COLO829 (cell line): ENCODE measurements at regions not wholly inside any gene's neighbourhood (a gene's known extent, or its start where the extent isn't known, plus 50 kb on each side); places are given as distances from the start of the nearest gene placed in this dataset.
"Not testable (repeated sequence)": the region's sequence is repeated elsewhere in the genome, so short reads cannot be mapped to it uniquely, and the experiment has no call there.

Source experiments
- DNase-seq: peaks from one replicate; pipeline ENCODE4 v3.0.0; 2012; ENCODE audit warnings: low spot score

DNA sequence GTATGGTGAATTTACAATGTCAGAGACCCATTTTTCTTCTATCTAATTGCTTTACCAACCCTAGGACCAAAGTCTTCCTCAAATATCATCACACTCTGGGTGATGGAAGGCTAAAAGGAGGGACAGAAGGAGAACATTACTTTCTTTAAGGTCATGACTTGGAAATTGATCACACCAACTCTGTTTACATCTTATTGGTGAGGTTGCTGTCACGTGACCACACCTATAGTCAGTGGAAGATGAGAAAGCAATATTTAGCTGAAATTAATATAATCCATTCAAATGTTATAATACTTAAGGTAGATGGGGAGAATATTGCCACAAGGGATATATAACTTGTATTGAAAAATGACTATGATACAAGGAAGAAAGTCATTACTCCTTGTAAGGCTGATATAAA lies 183.6 kb upstream of the SMIM30 start:
- no peak for DNase-seq

DNA sequence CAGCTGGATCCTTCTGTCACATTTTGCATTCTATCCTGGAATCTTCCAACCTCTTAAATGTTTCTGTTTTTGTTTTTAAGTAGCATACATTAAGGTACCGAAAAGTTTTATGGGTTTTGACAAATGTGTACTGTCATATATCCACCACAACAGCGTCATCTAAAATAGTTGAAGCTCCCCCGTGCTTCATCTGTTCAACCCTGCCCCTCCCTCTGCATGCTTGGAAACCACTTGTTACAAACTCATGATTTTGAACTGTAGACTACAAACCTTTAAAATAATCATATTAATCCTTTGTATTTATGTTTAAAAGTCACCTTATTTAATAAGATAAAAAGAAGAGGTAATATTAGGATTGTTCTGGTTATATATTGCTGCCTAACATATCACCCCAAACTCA lies 182.8 kb upstream of the SMIM30 start:
- no peak for DNase-seq

DNA sequence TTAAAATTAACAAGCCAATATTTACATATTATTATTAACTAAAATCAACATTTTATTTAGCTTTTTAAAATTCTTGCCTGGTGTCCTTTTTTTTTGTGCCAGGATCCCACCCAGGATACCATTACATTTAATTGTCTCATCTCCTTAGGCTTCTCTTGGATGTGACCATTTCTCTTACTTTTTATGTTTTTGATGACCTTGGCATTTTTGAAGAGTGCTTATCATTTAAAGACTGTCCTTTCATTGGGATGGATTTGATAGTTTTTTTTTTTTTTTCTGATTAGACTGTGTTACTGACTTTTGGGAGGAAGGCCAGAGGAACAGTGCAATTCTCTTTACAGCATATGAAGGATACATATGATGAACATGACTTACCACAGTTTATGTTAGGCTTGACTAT lies 181.4 kb upstream of the SMIM30 start:
- DNase-seq, result no peak

DNA sequence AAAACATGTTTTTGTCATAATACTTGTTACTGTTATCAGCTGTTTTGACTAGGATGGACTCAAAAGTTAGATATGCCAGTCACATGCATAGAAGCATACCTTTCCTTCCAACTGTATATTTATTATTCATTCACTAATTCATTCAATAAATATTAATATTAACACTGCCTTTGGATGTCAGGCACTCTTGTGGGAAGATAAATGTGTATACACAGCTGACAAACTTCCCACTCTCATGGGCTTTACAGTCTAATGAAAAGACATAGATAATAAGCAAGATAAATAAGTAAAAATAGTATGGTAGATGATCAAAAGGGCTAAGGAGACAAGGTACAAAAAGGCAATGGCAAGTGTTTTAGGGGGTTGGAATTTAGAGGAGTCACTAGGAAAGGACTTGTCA lies 180.1 kb upstream of the SMIM30 start:
- DNase-seq, result no peak

DNA sequence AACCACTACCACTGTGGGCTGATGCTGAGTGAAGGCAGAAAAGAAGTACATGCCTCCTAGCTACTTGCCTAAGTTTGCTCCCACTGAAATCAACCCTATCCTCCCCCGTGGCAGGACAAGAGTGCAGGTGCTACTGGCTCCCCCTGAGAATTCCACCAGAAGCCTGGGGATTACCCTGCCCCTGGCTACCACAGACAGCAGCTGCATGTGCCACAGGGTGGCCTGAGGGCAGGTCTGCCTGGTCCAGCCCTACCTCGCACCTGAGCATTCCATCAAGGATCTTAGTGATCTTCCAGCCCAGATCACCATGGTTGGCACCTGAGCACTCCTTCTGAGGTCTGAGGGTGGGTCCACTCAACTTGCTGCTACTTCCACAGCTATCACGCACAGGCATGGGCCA lies 176.4 kb upstream of the SMIM30 start:
- DNase-seq, result no peak

DNA sequence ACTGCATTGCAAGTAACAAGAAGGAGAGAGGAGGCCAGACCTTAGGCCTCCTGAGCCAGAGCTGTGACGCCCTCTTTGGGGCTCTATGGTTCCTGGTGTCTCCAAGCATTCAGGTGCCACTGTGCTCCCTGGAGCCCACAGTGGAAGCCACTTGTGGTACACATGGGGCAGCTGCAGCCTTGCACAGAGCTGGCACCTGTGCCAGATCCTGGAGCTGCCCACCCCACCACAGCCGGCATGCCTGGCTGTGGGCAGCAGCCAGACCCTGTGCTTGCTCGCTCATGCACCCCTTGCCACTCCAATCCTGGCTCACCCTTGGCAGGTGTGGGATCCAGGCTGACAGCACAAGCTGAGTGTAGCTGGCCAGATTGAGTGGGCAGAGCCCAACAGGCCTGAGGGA lies 173.8 kb upstream of the SMIM30 start:
- no peak for DNase-seq

DNA sequence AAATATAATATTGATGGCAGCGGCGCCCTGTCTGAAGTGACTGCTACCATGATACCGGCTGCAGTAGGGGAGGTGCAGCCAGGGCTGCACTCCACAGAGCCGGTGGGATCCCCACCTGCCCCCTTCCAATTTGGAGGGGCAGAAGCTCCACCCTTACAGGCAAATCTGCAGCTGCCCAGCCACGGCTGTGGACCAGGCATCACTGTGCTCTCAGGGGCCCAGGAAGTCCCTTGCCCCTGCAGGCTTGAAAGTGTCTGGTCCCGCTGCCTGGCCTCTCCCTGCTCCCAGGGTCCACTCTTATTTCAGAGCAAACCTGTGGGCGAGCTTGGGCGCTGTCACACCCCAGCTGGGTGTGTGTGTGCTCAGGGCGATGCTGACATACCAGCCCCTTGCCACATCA lies 172.7 kb upstream of the SMIM30 start:
- no peak for DNase-seq

DNA sequence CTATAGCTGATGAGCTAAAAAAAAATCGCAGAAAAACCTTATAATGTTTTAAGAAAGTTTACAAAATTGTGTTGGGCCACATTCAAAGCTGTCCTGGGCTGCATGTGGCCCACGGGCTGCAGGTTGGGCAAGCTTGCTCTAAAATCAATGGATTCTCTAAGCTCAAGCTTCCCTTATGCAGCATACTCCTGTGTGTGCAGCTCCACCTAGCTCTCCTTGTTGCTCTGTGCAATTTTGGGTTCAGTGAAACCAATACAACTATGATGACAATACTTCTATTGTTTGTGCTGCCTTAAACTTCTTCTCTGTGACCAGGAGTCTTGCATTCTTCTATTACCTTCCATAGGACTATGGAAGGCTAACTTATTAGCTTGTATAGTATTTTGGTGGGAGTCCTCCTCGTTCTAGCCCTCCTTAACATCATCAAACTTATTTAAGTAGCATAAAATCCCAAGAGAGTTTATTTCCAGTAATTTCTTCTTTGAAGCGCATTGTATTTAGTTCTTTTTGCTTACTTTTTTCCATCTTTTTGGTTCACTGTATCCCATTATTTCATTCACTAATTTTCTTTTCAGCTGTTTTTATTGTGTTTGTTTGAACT lies 170.9 kb upstream of the SMIM30 start:
- DNase-seq, result peak; percentile 60

DNA sequence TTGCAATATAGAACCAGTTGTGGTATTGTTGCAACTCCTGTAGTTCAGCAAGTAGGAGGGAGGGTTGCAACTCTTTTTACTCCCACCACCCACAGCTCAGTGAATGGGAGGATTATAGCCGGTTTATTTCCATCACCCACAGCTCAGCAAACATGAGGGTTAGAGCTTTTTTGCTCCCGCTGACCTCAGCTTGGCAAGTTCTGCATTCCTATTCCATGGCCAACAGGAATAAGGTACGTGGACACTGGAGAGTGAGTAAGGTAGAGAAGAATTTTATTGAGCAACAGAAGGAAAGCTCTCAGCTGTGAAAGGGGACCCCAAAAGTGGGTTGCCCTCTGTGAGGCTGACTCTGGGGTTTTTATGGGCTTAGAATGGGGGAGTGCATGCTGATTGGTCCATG lies 167.1 kb upstream of the SMIM30 start:
- DNase-seq, result no peak

DNA sequence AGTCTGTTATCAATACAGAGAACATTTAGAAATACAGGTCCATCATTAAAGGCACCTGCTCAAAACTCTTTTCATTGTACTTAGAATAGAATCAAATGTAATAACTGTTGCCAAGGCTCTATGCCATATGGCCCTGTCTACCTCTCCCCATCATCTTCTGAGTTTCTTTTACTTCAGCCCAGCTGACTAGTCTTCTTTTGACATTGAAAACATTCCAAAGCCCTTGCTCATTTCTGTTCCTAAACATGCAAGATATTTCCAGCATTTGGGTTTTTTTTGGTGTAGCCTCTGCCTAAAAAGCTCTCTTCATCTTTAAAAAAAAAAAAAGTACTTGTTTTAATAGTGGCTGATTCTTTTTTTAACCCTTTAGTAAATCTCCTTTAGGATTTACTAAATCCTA lies 165.5 kb upstream of the SMIM30 start:
- no peak for DNase-seq

DNA sequence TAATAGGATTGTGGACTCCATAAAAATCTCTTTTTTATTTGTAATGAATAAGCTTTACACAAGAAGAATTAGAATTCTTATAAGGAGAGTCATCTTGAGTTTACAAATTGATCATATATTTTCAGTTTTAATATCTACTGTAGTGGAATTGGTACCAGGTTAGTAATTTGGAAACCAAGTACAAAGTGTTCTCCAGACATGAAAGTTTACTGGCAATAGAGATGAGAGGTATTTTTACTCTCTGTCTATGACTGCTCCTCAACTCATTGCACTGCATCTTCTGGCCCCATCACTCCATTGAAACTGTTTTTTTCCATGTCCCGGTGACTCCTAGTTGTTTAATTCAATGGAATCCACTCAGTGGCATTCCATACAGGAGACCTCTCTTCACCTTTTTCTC lies 164.5 kb upstream of the SMIM30 start:
- no peak for DNase-seq

DNA sequence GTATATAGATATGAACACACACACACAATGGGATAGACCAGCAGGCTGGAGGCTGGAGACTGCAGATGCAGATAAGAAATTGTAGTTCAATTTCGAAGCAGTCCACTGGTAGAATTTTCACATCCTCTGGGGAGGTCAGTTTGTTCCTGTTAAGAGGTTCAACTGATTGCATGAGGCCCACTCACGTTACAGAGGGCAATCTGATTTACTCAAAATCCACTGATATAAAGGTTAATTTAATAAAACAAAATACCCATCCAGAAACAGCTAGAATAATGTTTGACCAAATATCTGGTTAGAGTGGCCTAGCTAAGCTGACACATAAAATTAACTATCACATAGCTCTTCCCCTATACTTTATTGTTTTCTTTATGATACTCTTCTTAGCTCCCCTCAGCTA lies 162.9 kb upstream of the SMIM30 start:
- DNase-seq, result no peak

DNA sequence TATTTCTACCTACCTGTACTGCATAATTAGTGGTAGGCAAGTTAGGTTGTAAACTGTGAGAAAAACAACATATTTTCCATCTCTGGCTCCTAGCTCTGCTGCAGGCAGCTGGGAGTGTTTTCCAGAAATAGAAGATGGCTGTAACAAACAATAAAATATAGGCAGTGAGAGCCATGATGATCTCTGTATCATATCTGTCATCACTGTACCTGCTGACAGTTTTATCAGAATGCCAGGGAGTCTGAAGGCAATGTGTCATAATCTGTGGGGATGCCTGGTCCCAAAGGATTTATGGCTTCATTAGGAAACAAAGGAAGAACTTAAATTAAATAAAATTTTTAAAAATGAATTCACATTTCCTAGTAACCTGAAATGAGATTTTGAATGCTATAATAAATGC lies 160.9 kb upstream of the SMIM30 start:
- DNase-seq, result no peak

DNA sequence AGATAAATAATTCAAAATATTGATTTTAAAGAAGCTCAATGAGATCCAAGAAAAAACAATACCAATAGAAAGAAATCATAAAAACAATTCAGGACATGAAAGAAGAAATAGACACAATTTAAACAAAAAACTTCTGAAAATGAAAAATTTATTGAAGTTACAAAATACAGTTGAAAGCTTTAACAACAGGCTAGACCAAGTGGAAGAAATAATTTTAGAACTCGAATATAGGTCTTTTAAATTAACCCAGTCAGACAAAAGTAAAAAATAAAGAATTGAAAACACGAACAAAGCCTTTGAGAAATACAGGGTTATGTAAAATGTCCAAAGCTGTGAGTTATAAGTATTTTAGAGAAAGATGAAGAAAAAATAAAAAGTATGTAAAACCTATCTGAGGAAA lies 152.4 kb upstream of the SMIM30 start:
- no peak for DNase-seq

DNA sequence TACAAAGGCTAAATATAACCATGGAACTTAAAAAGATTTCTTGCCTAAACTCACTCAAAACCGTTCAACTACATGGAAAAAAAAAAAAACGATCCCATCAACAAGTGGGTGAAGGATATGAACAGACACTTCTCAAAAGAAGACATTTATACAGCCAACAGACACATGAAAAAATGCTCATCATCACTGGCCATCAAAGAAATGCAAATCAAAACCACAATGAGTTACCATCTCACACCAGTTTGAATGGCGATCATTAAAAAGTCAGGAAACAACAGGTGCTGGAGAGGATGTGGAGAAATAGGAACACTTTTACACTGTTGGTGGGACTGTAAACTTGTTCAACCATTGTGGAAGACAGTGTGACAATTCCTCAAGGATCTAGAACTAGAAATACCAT lies 151.2 kb upstream of the SMIM30 start:
- not testable (repeated sequence) for DNase-seq

DNA sequence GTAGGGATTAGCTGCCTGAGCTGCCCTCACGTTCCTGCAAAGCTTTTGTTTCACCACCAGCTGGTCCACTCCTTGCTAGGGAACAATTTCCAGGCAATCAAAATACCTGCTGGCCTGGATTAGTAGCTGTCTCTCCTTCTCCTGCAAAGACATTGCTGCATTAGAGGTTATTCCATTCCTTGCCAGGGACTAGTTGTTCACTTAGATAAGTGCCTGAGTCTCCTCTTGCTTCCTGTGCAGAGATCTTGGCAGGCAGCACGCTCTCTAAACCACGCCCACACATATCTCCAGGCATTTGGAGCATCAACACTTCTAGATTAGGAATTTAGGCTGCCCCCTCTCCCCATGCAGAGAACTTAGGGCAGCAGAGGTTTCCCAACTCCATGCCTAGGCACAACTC lies 150.4 kb upstream of the SMIM30 start:
- no peak for DNase-seq

DNA sequence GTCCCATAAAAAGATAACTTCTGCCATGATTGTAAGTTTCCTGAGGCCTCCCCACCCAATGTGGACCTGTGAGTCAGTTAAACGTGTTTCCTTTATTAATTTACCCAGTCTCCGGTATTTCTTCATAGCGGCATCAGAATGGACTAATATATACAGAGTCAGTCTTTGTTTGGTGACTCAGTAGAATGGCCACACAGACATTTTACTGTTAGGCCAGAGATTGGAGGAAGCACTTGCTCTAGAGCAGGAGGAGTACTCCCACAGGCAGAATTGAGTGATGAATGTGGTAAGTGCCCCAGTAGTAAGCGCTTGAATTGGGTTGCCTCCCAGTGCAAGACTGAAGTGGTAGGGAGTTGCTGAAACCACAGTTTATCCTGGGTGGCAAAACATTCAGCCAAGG lies 149.5 kb upstream of the SMIM30 start:
- no peak for DNase-seq

DNA sequence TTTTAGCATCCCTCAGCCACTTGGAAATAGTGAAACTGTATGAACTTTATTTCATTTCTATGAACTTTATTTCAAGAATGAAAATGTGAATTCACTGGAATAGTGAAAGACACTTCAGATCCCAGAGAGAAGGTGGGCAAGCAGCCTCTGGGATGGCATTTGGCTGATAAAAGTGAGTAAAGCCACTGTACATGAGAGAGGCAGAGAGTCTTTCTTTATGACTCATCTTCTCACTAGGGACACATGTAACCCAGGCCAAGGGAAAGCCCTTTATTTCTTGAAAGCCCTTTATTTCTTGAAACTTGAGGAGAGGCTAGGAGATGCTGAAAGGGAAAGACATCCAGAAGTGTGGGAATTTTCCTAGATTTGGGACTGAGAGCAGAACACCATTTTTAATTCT lies 148.9 kb upstream of the SMIM30 start:
- DNase-seq, result no peak

DNA sequence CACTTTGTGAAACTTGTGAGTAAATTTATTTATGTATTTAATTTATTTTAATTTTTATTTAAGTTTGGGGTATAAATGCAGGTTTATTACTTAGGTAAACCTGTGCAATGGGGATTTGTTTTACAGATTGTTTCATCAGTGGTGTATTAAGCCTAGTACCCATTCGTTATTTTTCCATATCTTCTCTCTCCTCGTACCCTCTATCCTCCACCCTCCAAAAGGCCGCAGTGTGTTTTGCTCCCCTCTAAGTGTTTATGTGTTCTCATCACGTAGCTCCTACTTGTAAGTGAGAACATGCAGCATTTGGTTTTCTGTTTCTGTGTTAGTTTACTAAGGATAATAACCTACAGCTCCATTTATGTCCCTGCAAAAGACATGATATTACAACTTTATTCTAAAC lies 145.4 kb upstream of the SMIM30 start:
- DNase-seq, result no peak

DNA sequence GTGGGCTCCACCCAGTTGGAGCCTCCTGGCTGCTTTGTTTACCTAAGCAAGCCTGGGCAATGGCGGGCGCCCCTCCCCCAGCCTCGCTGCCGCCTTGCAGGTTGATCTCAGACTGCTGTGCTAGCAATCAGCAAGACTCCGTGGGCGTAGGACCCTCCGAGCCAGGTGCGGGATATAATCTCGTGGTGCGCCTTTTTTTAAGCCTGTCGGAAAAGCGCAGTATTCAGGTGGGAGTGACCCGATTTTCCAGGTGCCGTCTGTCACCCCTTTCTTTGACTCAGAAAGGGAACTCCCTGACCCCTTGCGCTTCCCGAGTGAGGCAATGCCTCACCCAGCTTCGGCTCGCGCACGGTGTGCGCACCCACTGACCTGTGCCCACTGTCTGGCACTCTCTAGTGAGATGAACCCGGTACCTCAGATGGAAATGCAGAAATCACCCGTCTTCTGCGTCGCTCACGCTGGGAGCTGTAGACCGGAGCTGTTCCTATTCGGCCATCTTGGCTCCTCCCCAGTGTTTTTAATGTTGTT lies 144.9 kb upstream of the SMIM30 start:
- not testable (repeated sequence) for DNase-seq

DNA sequence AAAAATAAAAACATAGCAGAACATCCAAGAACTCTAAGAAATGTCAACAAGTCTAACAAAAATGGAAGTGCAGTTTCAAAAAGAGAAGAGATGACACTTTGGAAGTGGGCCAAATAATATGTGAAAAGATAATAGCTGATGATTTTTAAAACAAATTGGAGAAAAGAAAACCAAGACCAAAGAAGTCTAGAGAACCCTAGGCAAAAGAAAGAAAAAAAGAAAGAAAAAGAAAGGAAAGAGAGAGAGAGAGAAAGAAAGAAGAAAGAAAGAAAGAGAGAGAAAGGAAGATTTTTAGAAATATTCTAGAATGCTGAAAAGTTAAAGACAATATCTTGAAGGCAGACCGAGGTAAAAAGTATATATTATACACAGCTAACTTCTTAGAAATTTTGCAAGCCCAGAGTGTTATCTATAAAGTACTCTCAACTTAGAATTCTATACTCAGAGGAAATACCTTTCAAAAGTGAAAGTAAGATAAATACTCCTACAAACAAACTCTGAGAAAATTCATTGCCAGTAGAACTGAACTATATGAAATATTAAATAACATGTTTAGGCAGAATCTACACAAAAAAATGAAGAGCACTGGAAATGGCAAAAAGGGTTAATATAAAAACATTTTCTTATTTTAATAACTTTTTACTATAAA lies 138.7 kb upstream of the SMIM30 start:
- no peak for DNase-seq

DNA sequence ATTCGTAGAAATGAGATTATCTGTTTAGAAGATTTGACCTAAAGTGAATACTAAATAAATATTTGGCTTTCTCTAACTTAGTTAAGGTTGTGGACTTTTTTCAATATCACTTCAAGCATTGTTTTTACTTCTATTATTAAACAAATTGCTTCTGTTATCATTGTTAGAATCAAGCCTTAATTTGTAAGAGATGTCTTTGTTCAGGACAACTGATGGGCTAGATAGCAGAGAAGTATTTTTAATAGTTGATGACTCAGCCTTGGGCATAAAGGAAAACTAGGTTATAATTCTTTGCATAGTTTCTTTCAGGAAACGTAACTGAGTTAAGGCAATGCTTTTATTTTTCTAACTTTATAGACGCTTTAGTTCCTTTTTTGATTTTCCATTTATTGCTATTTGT lies 128.8 kb upstream of the SMIM30 start:
- DNase-seq, result peak; percentile 26

DNA sequence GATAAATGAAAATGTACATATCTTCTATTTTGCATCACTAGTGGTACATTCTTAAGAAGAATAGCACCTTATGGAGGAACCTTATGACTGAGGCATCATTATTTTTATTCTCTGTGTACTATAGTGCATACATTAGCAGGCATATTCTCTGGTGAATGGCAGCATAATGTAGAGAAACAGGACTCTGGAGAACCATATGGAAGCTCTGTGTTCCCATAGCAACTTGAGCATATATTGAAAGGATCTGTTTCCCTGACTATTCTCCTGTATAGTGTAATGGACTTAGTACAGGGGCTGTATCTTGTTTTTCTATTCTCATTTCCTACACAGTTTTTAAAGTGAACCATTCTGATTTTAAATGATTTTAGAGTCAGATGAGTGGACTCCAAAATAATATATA lies 128.4 kb upstream of the SMIM30 start:
- DNase-seq, result no peak

DNA sequence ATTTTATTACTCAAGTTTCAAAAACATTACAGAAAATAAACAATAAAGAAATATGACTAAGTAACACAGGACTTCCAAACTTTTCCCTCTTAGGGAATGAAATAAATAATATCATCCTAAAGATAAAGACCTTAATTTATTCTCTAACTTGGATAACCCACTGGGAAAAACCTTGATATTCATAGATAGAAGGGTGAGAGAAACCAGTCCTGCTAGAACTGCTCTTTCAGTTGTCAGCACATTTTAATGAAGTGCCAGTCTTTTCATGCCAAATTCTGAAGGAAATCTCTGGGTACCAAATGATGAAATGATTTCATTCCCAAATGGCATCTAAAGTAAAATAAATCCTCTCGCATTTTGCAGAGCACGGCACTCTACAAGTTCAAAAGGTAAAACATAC lies 114.5 kb upstream of the SMIM30 start:
- no peak for DNase-seq
